ENCODE measurements at regions not wholly inside any gene's neighbourhood (a gene's known extent, or its start where the extent isn't known, plus 50 kb on each side); places are given as distances from the start of the nearest gene placed in this dataset.
"Not testable (repeated sequence)": the region's sequence is repeated elsewhere in the genome, so short reads cannot be mapped to it uniquely, and the experiment has no call there.

DNA sequence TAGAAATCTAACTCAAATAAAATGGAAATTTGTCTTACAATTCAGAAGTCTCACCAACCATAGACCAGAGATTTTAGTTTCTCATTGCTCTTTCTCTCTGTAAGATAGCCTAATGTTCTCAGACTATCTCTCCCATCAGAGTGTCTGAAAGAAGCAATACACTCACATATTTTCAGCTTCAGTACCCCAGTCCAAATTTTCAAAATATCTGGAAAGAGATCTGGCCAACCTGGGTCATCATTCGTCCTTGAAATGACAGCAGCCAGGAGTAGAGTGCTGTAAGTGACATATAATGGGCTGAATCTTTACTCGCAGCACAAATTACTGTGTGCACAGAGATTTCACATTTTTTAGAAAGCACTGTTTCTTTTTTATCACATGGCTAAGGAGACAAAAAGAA, 313.3 kb upstream of the PRR16 start:
- DNase-seq (ENCODE audit: low spot score), result no peak

- DNase-seq (ENCODE audit: low spot score), result no peak
Observed at GRCh38 chr5:120151181-120151580, 312.9 kb upstream of the PRR16 start.

DNA sequence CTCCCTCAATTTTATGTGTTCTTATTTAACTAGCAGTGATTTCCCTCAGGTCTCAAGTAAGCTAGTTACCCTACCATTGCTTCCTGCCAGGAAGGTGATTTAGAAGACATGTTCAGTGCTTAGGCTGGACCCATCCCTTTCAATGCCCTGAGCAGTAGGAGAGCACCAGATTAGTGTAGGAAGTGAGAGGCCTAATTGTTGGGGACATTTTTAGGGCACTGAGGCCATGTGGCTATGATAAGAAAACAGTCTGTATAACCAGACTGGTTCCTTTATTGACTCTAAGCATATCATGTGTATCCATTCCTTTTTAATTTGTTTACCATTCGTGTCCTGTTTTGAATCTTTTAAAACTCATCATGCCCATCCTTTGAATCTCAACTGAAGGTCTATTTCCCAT, 312.3 kb upstream of the PRR16 start:
- DNase-seq (ENCODE audit: low spot score), result no peak

- no peak for DNase-seq (ENCODE audit: low spot score)
Observed at GRCh38 chr5:120152472-120152871, 311.6 kb upstream of the PRR16 start.

DNA sequence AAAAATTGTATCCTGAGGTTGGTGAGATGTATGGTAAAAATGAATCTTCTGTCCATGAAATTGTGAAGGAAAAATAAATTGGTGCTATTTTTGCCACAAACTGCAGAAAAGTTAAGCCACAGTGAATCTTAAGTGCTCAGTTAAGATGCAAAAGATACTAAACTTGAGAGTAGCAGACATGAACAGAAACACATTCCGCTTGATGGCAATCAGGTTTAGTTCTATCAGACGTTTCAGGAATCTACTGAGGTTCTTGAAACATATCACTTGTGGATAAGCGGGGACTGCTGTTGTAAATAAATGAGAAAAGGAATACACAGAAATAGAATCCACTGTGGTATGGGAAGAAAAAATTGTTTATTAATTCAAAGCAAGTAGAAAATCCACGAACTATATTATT, 311.2 kb upstream of the PRR16 start:
- no peak for DNase-seq (ENCODE audit: low spot score)

GRCh38 chr5:120153551-120153950, 310.5 kb upstream of the PRR16 start:
- DNase-seq (ENCODE audit: low spot score), result no peak

GRCh38 chr5:120155873-120156272, 308.2 kb upstream of the PRR16 start:
- no peak for DNase-seq (ENCODE audit: low spot score)

DNA sequence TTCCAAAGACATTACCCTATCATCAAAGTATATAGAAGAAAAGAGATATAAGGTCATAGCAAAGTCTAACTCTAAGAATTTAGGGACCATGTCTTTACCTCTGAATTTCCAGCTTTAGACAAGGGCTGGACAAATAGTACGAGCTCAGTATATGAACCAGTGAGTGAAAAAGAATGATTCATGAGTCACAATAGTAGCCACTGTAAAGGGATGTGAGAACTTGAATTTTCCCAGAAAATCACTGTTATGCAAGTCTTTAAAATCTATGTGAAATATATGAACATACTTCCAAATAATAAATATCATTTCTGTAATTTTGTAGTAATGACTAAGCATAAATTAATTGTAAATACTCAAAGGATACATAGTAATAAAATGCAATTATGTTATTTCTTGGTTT, 305.9 kb upstream of the PRR16 start:
- no peak for DNase-seq (ENCODE audit: low spot score)

GRCh38 chr5:120159155-120159554, 304.9 kb upstream of the PRR16 start:
- no peak for DNase-seq (ENCODE audit: low spot score)

DNA sequence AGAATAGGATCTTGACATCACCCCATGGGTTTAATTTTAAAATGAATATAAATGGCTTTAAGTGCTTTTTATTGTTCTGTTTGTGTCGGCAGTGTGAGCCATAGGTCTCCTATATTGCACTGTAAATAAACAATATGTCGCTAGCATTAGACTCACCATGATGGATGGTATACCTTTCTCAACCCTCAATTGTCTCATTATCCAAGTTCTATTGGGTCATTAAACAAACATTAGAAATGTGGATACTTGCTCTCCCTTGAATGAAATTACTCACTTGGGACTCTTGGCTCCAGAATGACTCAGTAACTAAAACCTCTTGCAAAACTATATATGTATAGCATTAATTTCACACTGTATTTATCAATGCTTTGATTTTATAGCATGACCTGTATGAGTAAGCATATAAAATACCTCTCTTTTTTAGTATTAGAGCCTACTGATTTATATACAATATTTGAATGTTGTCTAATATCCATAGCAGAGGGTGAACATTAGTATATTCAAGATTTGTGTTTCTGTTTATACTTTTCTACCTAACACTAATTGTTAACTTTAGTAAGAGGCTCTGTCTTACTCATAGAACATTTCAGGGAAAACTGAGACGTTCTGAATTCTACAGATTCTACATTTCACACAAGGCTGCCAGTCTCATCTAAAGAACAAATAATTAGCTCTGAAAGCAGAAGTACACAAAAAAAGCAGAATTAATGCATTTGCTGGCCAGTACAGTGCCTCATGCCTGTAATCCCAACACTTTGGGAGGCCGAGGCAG, 303.8 kb upstream of the PRR16 start:
- no peak for DNase-seq (ENCODE audit: low spot score)

DNA sequence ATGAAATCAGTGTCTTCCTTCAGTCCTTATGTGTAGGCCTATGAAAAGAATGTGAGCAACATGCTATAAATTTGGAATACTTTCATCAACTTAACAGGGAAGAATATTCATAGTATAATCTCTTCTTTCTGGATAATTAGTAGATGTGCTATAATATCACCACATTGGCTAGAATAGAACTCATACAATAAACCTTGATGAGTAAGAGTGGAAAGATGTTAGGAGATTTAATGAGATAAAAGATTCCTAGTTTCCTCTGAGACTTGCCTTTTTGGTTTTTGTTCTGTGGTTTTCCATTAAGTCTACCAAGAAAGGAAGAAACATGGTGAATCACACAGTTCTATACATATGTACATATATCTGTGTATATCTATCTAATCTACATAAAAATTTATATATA, 301.8 kb upstream of the PRR16 start:
- no peak for DNase-seq (ENCODE audit: low spot score)

DNA sequence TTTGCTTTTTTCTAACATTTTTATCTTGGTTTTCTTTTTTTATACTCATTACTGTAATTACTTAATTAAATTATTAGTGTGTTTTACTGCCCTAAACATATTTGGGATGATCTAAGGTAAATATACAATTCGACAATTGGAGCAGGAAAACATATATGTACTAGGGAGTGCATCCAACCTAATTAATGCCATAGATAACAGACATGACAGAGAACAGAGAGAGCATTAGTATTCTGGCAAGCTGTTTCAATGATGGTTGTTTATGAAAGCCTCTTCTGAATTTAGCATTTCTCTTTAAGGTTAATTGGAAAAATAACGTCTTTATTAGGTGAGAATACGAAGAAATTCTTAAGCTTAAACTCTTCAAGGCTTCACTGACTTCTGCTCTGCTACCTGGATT, 300.1 kb upstream of the PRR16 start:
- DNase-seq (ENCODE audit: low spot score), result no peak

DNA sequence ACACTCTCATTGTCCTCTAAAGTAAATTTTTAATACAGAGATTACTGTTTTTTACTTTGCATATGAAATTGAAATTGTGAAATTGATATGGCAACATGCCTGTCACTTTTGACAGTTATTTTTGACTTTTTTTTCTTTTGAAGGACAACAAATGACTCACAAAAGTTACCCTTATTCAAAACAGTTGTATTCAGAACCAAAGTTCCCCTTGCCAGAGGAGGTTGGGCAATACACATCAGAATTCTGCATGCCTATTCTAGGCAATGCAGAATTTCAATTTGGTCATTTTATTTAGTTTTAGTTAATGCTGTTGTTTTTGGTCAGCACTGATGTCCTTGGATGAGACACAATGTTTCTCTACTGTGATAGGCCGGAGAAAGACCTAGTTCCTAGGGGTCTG, 299.1 kb upstream of the PRR16 start:
- DNase-seq (ENCODE audit: low spot score), result no peak

DNA sequence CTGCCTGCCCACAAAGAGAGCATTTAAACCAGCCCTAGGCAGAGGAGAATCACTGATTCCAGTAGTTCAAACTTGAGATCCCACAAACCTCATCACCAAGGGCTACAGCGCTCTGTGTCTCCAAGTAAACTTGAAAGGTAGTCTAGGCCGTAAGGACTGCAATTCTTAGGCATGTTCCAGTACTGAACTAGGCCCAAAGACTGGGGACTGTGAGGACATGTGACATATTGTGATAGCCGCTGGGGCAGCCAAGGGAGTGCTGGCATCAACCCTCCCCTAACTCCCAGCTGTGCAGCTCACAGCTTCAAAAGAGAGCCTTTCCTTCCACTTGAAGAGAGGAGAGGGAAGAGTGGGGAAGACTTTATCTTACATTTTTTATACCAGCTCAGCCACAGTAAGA, 291.0 kb upstream of the PRR16 start:
- DNase-seq (ENCODE audit: low spot score), result no peak

DNA sequence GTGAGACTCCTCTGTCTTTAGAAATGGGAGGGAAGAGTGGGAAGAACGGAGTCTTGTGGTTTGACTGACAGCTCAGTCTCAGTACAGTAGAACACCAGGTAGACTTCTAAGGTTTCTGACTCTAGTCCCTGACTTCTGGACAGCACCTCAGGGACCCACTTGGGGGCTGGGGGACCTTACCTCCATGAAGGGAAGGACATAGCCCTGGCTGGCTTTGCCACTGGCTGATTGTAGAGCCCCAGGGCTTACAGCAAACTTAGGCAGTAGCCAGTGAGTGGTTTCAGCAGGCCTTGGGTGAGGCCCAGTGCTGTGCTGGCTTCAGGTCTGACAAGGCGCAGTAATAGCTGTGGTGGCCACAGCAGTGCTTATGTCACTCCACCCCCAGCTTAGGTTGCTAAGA, 290.0 kb upstream of the PRR16 start:
- no peak for DNase-seq (ENCODE audit: low spot score)

DNA sequence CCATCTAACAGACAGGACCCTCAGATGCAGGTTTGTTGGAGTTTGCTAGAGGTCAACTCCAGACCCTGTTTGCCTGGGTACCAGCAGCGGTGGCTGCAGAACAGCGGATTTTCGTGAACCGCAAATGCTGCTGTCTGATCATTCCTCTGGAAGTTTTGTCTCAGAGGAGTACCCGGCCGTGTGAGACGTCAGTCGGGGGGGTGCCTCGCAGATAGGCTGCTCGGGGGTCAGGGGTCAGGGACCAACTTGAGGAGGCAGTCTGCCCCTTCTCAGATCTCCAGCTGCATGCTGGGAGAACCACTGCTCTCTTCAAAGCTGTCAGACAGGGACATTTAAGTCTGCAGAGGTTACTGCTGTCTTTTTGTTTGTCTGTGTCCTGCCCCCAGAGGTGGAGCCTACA, 282.9 kb upstream of the PRR16 start:
- DNase-seq (ENCODE audit: low spot score), result not testable (repeated sequence)

GRCh38 chr5:120194650-120195049, 269.4 kb upstream of the PRR16 start:
- not testable (repeated sequence) for DNase-seq (ENCODE audit: low spot score)

- DNase-seq (ENCODE audit: low spot score), result no peak
Observed at GRCh38 chr5:120199559-120199958, 264.5 kb upstream of the PRR16 start.

DNA sequence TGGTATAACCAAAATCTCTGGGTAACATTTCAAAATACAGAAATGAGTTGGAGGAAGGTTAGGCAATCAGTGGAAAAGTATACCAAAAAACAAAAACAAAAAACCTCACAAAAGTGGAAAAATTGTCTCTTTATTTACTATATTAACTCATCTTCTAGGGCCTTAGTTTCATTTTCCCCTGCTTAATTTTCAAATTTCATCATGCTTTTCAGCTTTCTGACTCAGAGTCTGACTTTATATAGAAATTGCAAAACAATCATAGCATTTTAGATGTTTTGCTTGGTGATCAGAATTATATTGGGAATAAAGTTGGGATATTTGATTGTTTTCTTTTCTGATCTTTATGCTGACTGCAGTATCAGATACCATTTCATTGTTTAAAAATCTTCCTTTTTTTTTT, 257.0 kb upstream of the PRR16 start:
- DNase-seq (ENCODE audit: low spot score), result no peak

DNA sequence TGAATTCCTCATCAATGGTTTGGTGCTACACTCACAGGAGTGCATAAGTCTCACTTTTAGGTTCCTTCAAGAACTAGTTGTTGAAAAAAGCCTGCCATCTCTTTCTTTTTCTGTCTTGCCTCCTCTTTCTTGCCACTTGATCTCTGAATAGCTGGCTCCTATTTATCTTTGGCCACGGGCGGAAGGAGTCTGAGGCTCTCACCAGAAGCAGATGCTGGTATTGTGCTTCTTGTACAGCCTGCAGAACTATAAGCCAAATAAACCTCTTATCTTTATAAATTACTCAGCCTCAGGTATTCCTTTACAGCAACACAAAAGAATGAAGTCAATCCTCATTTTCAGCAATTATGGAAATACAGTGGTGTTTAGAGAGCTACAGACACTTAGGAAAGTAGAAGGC, 247.1 kb upstream of the PRR16 start:
- no peak for DNase-seq (ENCODE audit: low spot score)

DNA sequence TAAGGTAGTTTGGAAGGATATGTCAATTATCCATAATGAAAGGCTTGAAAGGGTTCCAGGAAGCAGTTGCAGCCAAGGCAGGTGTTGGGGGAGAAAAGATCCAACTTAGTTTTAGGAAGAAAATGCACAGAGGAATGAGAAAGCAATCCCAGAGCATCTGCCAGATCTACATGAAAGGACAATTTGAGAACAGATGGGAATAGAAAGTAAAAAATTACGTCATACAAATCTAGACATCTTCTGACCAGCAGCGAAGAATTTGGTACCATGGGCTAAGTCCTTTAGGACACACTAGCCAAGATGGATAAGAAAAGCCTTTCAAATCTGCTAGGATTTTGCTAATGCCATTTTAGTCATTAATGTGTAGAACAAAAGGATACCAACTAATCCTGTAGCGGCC, 244.1 kb upstream of the PRR16 start:
- no peak for DNase-seq (ENCODE audit: low spot score)

- no peak for DNase-seq (ENCODE audit: low spot score)
Observed at GRCh38 chr5:120225524-120225923, 238.6 kb upstream of the PRR16 start.

GRCh38 chr5:120228262-120229031, 235.7 kb upstream of the PRR16 start:
- peak; percentile 5 for DNase-seq (ENCODE audit: low spot score)

DNA sequence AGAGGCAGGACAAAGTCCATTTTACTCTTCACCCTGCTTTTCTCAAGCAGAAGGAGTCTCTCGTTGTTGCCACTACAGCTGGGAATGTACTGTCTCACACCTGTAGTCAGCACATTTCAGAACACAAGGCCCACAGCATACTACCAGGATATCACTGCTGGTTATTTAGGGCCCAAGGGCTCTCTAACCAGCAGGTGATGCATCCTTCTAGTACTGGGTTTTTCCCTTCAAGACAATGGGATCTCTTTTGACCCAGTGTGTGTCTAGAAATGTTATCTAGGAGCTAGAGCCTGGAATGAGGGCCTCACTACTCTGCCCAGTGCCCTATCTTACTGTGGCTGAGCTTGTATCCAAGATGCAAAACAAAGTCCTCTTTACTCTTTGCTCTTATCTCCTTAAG, 235.1 kb upstream of the PRR16 start:
- DNase-seq (ENCODE audit: low spot score), result no peak
